SJCRH30 (cell line): ENCODE measurements at regions not wholly inside any gene's neighbourhood (a gene's known extent, or its start where the extent isn't known, plus 50 kb on each side); places are given as distances from the start of the nearest gene placed in this dataset.

Source experiments
- DNase-seq, 2 experiments: peaks; one replicate each; pipeline ENCODE4 v3.0.0-alpha.2; 2015 to 2020
- H3K27ac ChIP-seq: fragments of 250-450 bp; sonication (Bioruptor Pico); 2 replicates; pipeline ENCODE4 v1.5.1; 2020; ENCODE audit warnings: mild to moderate bottlenecking, moderate library complexity
- H3K27me3 ChIP-seq: fragments of 250-450 bp; sonication (Bioruptor Pico); 2 replicates; pipeline ENCODE4 v1.5.1; 2020; ENCODE audit warnings: mild to moderate bottlenecking, moderate library complexity
- H3K36me3 ChIP-seq: fragments of 250-450 bp; sonication (Bioruptor Pico); 2 replicates; pipeline ENCODE4 v1.5.1; 2020; ENCODE audit warnings: mild to moderate bottlenecking, moderate library complexity
- H3K4me1 ChIP-seq: fragments of 250-450 bp; sonication (Bioruptor Pico); 2 replicates; pipeline ENCODE4 v1.5.1; 2020; ENCODE audit warnings: mild to moderate bottlenecking, moderate library complexity
- H3K4me3 ChIP-seq: fragments of 250-450 bp; sonication (Bioruptor Pico); 2 replicates; pipeline ENCODE4 v1.5.1; 2020; ENCODE audit warnings: mild to moderate bottlenecking, moderate library complexity
- H3K9me3 ChIP-seq: fragments of 250-450 bp; sonication (Bioruptor Pico); replicated peaks from 2 replicates; pipeline ENCODE4 v1.5.1; 2020; ENCODE audit warnings: mild to moderate bottlenecking, moderate library complexity

GRCh38 chr2:185128996-185129395 is 530.7 kb downstream of the ZNF804A start:
- peaks cover 9% of the 10 kb centered on the region for H3K4me1 ChIP-seq
- DNase-seq, result no peak
- H3K27ac ChIP-seq, result peak overlapping the region; percentile 48
- H3K9me3 ChIP-seq, result no peaks in the 10 kb centered on the region
- H3K36me3 ChIP-seq, result no peaks in the 10 kb centered on the region
- H3K4me3 ChIP-seq, result no peak overlapping the region
- H3K27me3 ChIP-seq, result no peaks in the 10 kb centered on the region

GRCh38 chr2:185130685-185131084 is 532.4 kb downstream of the ZNF804A start:
- H3K36me3 ChIP-seq, result no peaks in the 10 kb centered on the region
- no peak overlapping the region for H3K4me3 ChIP-seq
- no peaks in the 10 kb centered on the region for H3K9me3 ChIP-seq
- DNase-seq, result no peak
- no peaks in the 10 kb centered on the region for H3K27me3 ChIP-seq
- H3K27ac ChIP-seq, result no peak overlapping the region
- H3K4me1 ChIP-seq, result peaks cover 9% of the 10 kb centered on the region

- no peaks in the 10 kb centered on the region for H3K36me3 ChIP-seq
- no peak for DNase-seq
- H3K4me3 ChIP-seq, result no peak overlapping the region
- no peaks in the 10 kb centered on the region for H3K27me3 ChIP-seq
- no peaks in the 10 kb centered on the region for H3K9me3 ChIP-seq
- H3K27ac ChIP-seq, result no peak overlapping the region
- peaks cover 9% of the 10 kb centered on the region for H3K4me1 ChIP-seq
Measured at GRCh38 chr2:185132501-185133041, 534.2 kb downstream of the ZNF804A start.

- Histone ChIP-seq H3K27ac (no peak overlapping the region), H3K4me1 (0 out of 2 replicates have a peak, but pooled peaks cover under 1% of the 10 kb centered on the region)
Measured at GRCh38 chr2:185137700-185138099, 539.4 kb downstream of the ZNF804A start.

GRCh38 chr2:185142677-185143076 is 544.3 kb downstream of the ZNF804A start:
- peaks cover 32% of the 10 kb centered on the region for H3K4me1 ChIP-seq
- H3K36me3 ChIP-seq, result no peaks in the 10 kb centered on the region
- H3K27ac ChIP-seq, result no peak overlapping the region
- peak in 1 of 2 experiments; percentile 14 for DNase-seq
- no peaks in the 10 kb centered on the region for H3K27me3 ChIP-seq
- no peaks in the 10 kb centered on the region for H3K9me3 ChIP-seq
- no peak overlapping the region for H3K4me3 ChIP-seq

More at GRCh38 chr2:185137700-185138099, 539.4 kb downstream of the ZNF804A start:
- DNase-seq, result no peak
- no peaks in the 10 kb centered on the region for H3K36me3 ChIP-seq
- no peaks in the 10 kb centered on the region for H3K9me3 ChIP-seq
- H3K4me3 ChIP-seq, result no peak overlapping the region
- no peaks in the 10 kb centered on the region for H3K27me3 ChIP-seq

- Histone ChIP-seq H3K27ac (peak overlapping the region; percentile 37), H3K4me3 (no peak overlapping the region), H3K36me3 (no peaks in the 10 kb centered on the region), H3K9me3 (no peaks in the 10 kb centered on the region), H3K4me1 (peaks cover 32% of the 10 kb centered on the region), H3K27me3 (no peaks in the 10 kb centered on the region)
- DNase-seq, result peak; percentile 72 to 76
Measured at GRCh38 chr2:185144159-185144919, 546.0 kb downstream of the ZNF804A start.

- H3K27ac ChIP-seq, result peak overlapping the region; percentile 37
- peak; percentile 74 to 87 for DNase-seq
- no peaks in the 10 kb centered on the region for H3K36me3 ChIP-seq
- H3K4me1 ChIP-seq, result peaks cover 32% of the 10 kb centered on the region
- no peaks in the 10 kb centered on the region for H3K27me3 ChIP-seq
- no peaks in the 10 kb centered on the region for H3K9me3 ChIP-seq
- H3K4me3 ChIP-seq, result no peak overlapping the region
Measured at GRCh38 chr2:185145316-185146121, 547.2 kb downstream of the ZNF804A start.

GRCh38 chr2:185147361-185147760 is 549.0 kb downstream of the ZNF804A start:
- Histone ChIP-seq H3K9me3 (no peaks in the 10 kb centered on the region), H3K27me3 (no peaks in the 10 kb centered on the region), H3K4me1 (peaks cover 32% of the 10 kb centered on the region), H3K36me3 (no peaks in the 10 kb centered on the region), H3K4me3 (no peak overlapping the region), H3K27ac (no peak overlapping the region)
- DNase-seq, result peak in 1 of 2 experiments; percentile 63

- DNase-seq, result no peak
- Histone ChIP-seq H3K4me1 (peaks cover 4% of the 10 kb centered on the region), H3K9me3 (no peaks in the 10 kb centered on the region), H3K4me3 (no peak overlapping the region), H3K27me3 (no peaks in the 10 kb centered on the region), H3K36me3 (no peaks in the 10 kb centered on the region), H3K27ac (no peak overlapping the region)
Measured at GRCh38 chr2:185152186-185152585, 553.9 kb downstream of the ZNF804A start.

GRCh38 chr2:185161701-185162100 is 563.4 kb downstream of the ZNF804A start:
- no peak overlapping the region for H3K4me3 ChIP-seq
- H3K9me3 ChIP-seq, result peaks cover 4% of the 10 kb centered on the region; the same call in 1 of the 2 replicates
- H3K27me3 ChIP-seq, result no peaks in the 10 kb centered on the region
- no peaks in the 10 kb centered on the region for H3K36me3 ChIP-seq
- H3K27ac ChIP-seq, result no peak overlapping the region
- DNase-seq, result no peak
- peaks cover 7% of the 10 kb centered on the region; the same call in 1 of the 2 replicates for H3K4me1 ChIP-seq

- Histone ChIP-seq H3K27ac (no peak overlapping the region), H3K36me3 (no peaks in the 10 kb centered on the region), H3K27me3 (no peaks in the 10 kb centered on the region), H3K4me3 (no peak overlapping the region), H3K4me1 (peaks cover 8% of the 10 kb centered on the region), H3K9me3 (no peaks in the 10 kb centered on the region)
- DNase-seq, result no peak
Measured at GRCh38 chr2:185174353-185174752, 564.3 kb upstream of the FSIP2 start.

- H3K36me3 ChIP-seq, result no peaks in the 10 kb centered on the region
- DNase-seq, result peak; percentile 21 to 77
- no peaks in the 10 kb centered on the region for H3K27me3 ChIP-seq
- H3K27ac ChIP-seq, result peak overlapping the region; percentile 91
- H3K4me1 ChIP-seq, result peaks cover 16% of the 10 kb centered on the region
- no peaks in the 10 kb centered on the region for H3K9me3 ChIP-seq
- no peak overlapping the region for H3K4me3 ChIP-seq
Measured at GRCh38 chr2:185179743-185180142, 558.9 kb upstream of the FSIP2 start.

- no peak for DNase-seq
Measured at GRCh38 chr2:185181901-185182300, 556.7 kb upstream of the FSIP2 start.

GRCh38 chr2:185185044-185185443 is 553.6 kb upstream of the FSIP2 start:
- Histone ChIP-seq H3K4me3 (no peak overlapping the region), H3K27me3 (no peaks in the 10 kb centered on the region), H3K27ac (no peak overlapping the region), H3K9me3 (no peaks in the 10 kb centered on the region), H3K36me3 (no peaks in the 10 kb centered on the region), H3K4me1 (peaks cover 3% of the 10 kb centered on the region)
- DNase-seq, result no peak

More at GRCh38 chr2:185181901-185182300, 556.7 kb upstream of the FSIP2 start:
- Histone ChIP-seq H3K4me1 (peaks cover 16% of the 10 kb centered on the region), H3K4me3 (no peak overlapping the region), H3K27ac (no peak overlapping the region), H3K36me3 (no peaks in the 10 kb centered on the region), H3K9me3 (no peaks in the 10 kb centered on the region), H3K27me3 (no peaks in the 10 kb centered on the region)

- no peak for DNase-seq
- no peaks in the 10 kb centered on the region for H3K27me3 ChIP-seq
- H3K4me3 ChIP-seq, result no peak overlapping the region
- H3K4me1 ChIP-seq, result no peaks in the 10 kb centered on the region
- no peaks in the 10 kb centered on the region for H3K36me3 ChIP-seq
- peaks cover 4% of the 10 kb centered on the region; the same call in 1 of the 2 replicates for H3K9me3 ChIP-seq
- H3K27ac ChIP-seq, result no peak overlapping the region
Measured at GRCh38 chr2:185187421-185187820, 551.2 kb upstream of the FSIP2 start.
